ENCODE measurements at regions not wholly inside any gene's neighbourhood (a gene's known extent, or its start where the extent isn't known, plus 50 kb on each side); places are given as distances from the start of the nearest gene placed in this dataset.
"Not testable (repeated sequence)": the region's sequence is repeated elsewhere in the genome, so short reads cannot be mapped to it uniquely, and the experiment has no call there.

DNA sequence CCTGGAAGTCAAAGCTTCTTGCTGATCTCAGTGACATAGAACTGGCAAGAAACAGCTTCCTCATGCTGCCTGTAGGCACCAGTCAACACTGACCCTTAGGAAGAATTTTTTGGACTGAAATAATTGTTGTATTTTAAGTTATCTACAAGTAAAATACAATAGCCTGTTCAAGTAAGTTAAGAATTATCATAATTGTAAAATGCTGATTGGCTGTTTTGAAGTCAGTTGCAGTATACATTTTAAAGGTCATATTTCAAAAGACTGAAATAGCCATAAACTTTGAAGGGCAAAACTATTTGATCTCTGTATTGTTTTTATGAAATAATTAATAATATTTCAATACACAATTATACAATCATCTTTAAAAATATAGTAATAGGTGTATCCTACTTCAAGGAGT, 794.9 kb downstream of the MAT2B start:
- DNase-seq (ENCODE audit: low spot score), result no peak

- DNase-seq (ENCODE audit: low spot score), result no peak
Observed at GRCh38 chr5:164301136-164301535, 795.7 kb downstream of the MAT2B start.

- no peak for DNase-seq (ENCODE audit: low spot score)
Observed at GRCh38 chr5:164301708-164302107, 796.3 kb downstream of the MAT2B start.

- DNase-seq (ENCODE audit: low spot score), result no peak
Observed at GRCh38 chr5:164302533-164303235, 797.3 kb downstream of the MAT2B start.

DNA sequence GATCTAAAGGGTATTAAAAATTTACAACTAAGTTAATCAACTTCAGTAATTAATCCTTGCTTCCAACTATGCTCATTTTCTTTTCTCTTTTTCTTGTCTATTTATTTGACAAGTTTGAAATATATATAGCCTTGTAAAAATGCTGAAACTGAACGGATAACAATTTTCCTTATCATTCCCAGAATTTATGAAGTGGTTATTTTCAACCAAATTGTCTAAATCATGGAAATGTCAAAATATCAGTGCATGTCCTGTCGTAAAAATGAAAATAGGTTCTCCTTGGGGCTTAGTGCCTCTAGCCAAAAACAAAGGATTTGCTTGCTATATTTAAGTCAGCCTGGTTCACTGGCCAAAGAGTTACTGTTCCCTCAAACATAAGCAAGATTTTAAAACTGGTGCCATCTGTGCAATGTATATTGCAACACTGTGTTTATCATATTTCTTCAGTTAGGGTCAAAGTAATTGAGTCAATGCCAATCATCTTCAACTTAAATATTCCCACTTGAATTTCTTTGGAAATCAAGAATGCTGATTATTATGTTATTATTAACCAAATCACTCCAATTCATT, 798.3 kb downstream of the MAT2B start:
- DNase-seq (ENCODE audit: low spot score), result no peak

- DNase-seq (ENCODE audit: low spot score), result no peak
Observed at GRCh38 chr5:164306662-164307061, 801.2 kb downstream of the MAT2B start.

DNA sequence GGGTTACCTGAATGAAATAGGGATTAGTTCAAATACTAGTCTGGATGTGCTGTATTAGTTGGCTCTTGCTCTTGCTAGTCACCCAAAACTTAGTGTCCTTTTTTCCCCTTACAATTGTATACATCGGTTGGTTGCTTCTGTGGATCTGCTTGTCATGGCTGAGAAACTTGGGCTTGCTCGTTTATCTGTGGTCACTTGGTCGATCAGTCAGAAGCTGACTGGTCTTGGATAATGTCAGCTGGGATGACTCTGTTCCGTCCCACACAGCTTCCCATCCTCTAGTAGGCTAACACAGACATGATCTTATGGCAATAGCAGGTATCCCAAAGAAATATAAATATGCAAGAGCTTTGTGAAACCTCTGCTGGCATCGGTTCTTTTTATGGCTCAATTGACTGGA, 807.4 kb downstream of the MAT2B start:
- DNase-seq (ENCODE audit: low spot score), result no peak

DNA sequence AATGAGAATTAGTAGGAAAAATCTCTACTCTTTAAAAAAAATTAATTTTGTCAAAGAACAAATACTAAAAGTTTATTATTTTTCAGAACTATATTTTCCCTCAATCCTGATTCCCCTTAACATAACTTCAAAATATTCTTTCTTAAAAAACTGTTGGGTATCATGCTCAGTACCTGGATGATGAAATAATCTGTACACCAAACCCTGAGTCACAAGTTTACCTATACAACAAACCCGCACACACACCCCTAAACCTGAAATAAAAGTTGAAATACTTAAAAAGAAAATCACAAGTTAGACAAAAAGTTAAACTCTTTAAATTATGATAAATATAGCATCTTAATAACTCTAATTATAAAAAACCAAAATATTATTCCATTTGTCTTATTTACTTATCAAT, 812.3 kb downstream of the MAT2B start:
- DNase-seq (ENCODE audit: low spot score), result no peak

- DNase-seq (ENCODE audit: low spot score), result no peak
Observed at GRCh38 chr5:164319161-164319560, 813.7 kb downstream of the MAT2B start.

GRCh38 chr5:164324239-164324638, 818.8 kb downstream of the MAT2B start:
- DNase-seq (ENCODE audit: low spot score), result no peak

DNA sequence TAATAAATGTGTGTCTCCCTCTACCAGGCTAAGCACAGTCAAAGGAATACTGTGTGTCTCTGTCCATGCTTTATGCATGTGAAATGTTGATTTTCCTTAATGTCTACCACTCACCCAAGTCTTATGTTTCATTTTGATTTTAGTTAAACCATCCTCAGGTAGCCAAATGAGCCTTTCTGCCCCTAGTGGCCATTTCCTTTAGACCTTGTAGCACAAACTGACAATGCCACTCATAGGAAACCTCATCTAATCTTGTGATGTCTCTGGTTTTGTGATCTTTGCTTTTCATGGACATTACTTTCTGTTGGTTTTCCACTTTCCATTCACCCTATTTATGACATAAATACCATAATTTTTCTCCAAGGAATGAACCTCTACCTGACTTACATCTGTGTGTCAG, 820.8 kb downstream of the MAT2B start:
- DNase-seq (ENCODE audit: low spot score), result no peak

DNA sequence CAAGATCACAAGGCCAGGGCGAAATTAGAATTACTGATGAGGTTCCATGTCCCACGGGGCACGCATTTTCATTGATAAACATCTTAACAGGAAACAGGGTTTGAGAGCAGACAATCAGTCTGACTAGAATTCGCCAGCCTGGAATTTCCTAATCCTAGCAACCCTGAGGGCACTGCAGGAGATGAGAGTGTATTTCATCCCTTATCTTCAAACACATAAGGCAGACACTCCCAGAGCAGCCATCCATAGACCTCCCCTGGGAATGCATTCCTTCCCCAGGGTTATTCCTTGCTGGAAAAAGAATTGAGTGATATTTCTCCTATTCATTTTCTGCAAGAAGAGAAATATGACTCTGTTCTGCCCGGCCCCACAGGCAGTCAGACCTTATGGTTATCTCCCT, 821.7 kb downstream of the MAT2B start:
- not testable (repeated sequence) for DNase-seq (ENCODE audit: low spot score)

GRCh38 chr5:164332349-164333196, 827.2 kb downstream of the MAT2B start:
- DNase-seq (ENCODE audit: low spot score), result no peak

DNA sequence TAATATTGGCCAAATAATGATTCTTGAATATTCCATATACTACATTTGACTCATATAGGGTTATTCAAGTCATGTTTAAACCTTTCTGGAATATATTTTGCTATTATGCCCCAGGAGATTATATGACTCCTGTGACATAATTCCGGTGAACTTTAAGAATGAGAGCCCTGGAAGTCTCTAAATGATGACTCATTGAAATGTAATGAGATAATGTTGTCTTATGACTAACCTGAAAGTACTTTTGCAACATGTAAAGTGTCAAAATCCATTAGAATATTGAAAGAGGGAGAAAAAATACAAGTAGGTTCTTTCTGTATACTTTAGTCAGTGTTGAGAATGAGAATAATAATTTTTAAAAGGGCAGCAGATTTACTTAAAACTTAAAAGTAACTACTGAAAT, 830.4 kb downstream of the MAT2B start:
- peak; percentile 8 for DNase-seq (ENCODE audit: low spot score)

- no peak for DNase-seq (ENCODE audit: low spot score)
Observed at GRCh38 chr5:164336276-164336675, 830.9 kb downstream of the MAT2B start.

GRCh38 chr5:164336906-164337305, 831.5 kb downstream of the MAT2B start:
- DNase-seq (ENCODE audit: low spot score), result no peak

- no peak for DNase-seq (ENCODE audit: low spot score)
Observed at GRCh38 chr5:164341056-164341619, 835.7 kb downstream of the MAT2B start.

- DNase-seq (ENCODE audit: low spot score), result no peak
Observed at GRCh38 chr5:164345173-164345849, 839.9 kb downstream of the MAT2B start.

DNA sequence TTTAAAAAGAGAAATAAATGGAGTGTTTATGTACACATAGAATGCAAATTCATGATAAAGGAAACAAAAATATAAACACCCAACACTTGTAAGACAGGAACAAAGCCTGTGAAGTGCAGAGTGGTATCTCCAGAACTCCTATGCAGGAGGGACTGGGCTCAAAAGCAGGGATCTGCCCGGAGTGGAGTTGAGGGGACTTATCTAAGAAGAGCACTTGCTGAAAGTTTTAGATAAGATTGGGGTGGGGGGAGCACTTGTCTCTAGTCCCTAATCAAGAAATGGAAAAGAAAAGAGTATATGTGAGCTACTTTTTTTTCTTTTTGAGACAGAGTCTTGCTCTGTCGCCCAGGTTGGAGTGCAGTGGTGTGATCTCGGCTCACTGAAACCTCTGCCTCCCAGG, 840.4 kb downstream of the MAT2B start:
- no peak for DNase-seq (ENCODE audit: low spot score)

DNA sequence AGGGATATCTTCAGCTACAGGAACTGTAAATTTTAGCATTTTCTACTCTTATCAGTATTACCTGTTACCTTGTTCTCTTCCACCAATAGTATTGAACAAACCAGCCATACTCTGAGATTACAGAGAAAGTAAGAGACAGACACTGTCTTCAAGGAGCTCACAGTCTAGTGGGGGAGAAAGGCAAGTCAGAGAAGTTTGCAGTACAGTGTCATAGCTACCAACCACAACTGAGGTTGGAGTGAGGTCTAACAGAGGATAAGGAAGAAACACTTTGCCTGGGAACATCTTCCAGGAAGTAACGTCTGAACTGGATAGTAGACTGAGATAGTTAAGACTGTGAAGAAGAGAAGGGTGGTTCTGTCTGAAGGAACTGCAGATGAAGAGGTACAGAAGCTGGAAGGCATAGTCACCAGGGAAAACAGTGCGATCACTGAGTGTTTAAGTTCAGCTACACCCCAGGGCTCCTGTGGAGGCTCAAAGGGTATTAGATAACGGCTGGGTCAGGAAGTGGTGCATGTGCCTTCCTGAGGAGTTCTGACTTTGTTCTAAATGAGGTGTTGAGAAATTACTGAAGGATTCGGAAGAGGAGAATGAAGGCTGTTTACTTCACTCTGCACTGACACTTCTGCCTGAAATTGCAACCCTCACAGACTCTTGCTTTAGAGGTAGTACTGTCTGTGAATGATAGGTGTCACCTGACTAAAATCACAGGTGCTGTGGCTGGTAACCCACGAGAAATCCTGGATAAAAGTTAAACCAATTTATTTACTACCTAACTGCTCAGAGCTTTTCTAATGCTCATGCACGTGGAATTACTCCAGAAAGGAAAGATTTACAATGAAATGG, 841.6 kb downstream of the MAT2B start:
- DNase-seq (ENCODE audit: low spot score), result no peak

DNA sequence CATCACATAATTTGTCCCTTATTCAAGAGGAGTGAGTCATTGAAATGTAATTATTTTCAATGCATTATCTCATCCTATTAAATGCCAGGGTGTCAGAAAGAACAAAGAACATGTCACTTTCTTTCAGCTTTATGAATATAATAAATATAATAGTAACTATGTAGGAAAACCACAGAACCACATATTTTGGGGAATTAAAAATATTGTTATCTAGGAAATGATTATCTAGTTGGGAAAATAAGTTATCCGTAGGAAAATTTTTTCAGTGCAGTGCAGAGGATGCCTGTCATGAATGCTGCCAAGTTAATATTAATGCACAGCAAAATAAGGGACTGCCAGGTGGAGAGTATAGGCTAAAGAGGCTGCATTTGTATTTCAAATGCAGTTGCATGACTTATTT, 844.8 kb downstream of the MAT2B start:
- DNase-seq (ENCODE audit: low spot score), result no peak
